SK-N-SH (cell line): ENCODE measurements at regions not wholly inside any gene's neighbourhood (a gene's known extent, or its start where the extent isn't known, plus 50 kb on each side); places are given as distances from the start of the nearest gene placed in this dataset.

Source experiments
- CHD2 ChIP-seq: fragments of 150-350 bp; IDR thresholded peaks from 2 replicates; pipeline ENCODE4 v1.6.1; 2018; ENCODE audit warnings: low read length; ENCODE audit not compliant: partially characterized antibody
- EP300 ChIP-seq, 2 experiments: IDR thresholded peaks; 2 replicates each; pipeline versions ENCODE4 v1.4.0 to v1.6.1; 2012; ENCODE audit warnings: borderline replicate concordance in 1 of 2, low read depth in 1 of 2, low read length in 1 of 2
- MAX ChIP-seq: IDR thresholded peaks from 2 replicates; pipeline ENCODE4 v1.4.0; 2012; ENCODE audit warnings: low read depth
- NFIC ChIP-seq: IDR thresholded peaks from 2 replicates; pipeline ENCODE4 v1.4.0; 2012; ENCODE audit warnings: borderline replicate concordance
- POLR2AphosphoS5 ChIP-seq: IDR thresholded peaks from 2 replicates; pipeline ENCODE4 v1.6.1; 2012; ENCODE audit warnings: low read depth, low read length
- RFX5 ChIP-seq: IDR thresholded peaks from 2 replicates; pipeline ENCODE4 v1.6.1; 2012; ENCODE audit warnings: mild to moderate bottlenecking, improper control_type of control experiment, low read length
- RXRA ChIP-seq: IDR thresholded peaks from 2 replicates; pipeline ENCODE4 v1.4.0; 2012; ENCODE audit warnings: low read depth, mild to moderate bottlenecking, borderline replicate concordance
- TAF1 ChIP-seq: IDR thresholded peaks from 2 replicates; pipeline ENCODE4 v1.6.1; 2012; ENCODE audit warnings: low read depth, mild to moderate bottlenecking, low read length, moderate library complexity, borderline replicate concordance
- TF ChIP-seq, protein P1 (sequence below): fragments of 200-600 bp; sonication (generic); IDR thresholded peaks from 2 replicates; pipeline ENCODE4 v1.6.1; 2017; ENCODE audit warnings: antibody characterized with exemption, mild to moderate bottlenecking, moderate library complexity
- TF ChIP-seq, protein P2 (sequence below): IDR thresholded peaks from 2 replicates; pipeline ENCODE4 v1.6.1; 2012; ENCODE audit warnings: mild to moderate bottlenecking, low read depth, low read length, moderate library complexity
- TF ChIP-seq, protein P3 (sequence below): fragments of 150-350 bp; IDR thresholded peaks from 2 replicates; pipeline ENCODE4 v1.6.1; 2016; ENCODE audit warnings: mild to moderate bottlenecking, low read depth, low read length

DNA sequence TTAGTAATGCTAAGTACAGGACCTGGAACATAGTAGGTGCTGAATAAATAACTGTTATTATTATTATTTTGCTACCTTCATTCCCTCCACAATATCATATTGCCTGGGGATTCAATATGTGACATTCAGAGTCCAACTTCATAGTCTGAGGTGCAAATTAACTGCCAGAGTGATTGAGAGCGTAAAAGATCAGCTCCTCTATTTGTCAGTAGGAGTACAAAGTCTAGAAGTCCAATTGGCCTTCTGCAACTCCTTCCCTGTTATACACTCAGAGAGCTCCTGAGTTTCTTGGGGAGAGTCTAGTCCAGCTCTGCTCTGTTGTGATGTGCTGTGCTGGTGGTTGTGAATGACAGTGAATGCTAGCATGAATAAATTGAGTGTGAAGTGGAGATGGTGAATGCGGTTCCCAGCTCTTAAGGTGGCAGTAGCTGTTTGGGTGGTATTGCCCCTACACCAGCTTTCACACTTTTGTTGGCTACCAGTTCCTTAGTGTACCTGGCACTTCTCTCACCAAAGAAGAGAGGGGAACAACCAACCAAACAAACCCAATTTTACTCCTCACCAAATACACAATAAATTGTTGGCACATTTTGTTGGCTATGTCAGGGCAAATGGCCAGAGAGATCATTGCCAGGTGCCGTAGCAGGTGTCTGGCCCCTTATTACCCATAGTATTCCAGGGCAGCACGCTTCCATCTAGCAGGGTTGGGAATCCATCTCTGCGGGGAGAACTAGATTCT lies 270.1 kb upstream of the TBL1XR1 start:
- TF ChIP-seq RXRA (no peak), POLR2AphosphoS5 (no peak), RFX5 (no peak), NFIC (no peak), CHD2 (no peak), MAX (no peak), TAF1 (no peak), EP300 (IDR thresholded peaks at IDR 0.05; ENCODE audit: borderline replicate concordance in 1 of 2, low read depth in 1 of 2, low read length in 1 of 2) (no peak)
- TF ChIP-seq, protein P1, sequence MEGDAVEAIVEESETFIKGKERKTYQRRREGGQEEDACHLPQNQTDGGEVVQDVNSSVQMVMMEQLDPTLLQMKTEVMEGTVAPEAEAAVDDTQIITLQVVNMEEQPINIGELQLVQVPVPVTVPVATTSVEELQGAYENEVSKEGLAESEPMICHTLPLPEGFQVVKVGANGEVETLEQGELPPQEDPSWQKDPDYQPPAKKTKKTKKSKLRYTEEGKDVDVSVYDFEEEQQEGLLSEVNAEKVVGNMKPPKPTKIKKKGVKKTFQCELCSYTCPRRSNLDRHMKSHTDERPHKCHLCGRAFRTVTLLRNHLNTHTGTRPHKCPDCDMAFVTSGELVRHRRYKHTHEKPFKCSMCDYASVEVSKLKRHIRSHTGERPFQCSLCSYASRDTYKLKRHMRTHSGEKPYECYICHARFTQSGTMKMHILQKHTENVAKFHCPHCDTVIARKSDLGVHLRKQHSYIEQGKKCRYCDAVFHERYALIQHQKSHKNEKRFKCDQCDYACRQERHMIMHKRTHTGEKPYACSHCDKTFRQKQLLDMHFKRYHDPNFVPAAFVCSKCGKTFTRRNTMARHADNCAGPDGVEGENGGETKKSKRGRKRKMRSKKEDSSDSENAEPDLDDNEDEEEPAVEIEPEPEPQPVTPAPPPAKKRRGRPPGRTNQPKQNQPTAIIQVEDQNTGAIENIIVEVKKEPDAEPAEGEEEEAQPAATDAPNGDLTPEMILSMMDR: no peak
- TF ChIP-seq, protein P2, sequence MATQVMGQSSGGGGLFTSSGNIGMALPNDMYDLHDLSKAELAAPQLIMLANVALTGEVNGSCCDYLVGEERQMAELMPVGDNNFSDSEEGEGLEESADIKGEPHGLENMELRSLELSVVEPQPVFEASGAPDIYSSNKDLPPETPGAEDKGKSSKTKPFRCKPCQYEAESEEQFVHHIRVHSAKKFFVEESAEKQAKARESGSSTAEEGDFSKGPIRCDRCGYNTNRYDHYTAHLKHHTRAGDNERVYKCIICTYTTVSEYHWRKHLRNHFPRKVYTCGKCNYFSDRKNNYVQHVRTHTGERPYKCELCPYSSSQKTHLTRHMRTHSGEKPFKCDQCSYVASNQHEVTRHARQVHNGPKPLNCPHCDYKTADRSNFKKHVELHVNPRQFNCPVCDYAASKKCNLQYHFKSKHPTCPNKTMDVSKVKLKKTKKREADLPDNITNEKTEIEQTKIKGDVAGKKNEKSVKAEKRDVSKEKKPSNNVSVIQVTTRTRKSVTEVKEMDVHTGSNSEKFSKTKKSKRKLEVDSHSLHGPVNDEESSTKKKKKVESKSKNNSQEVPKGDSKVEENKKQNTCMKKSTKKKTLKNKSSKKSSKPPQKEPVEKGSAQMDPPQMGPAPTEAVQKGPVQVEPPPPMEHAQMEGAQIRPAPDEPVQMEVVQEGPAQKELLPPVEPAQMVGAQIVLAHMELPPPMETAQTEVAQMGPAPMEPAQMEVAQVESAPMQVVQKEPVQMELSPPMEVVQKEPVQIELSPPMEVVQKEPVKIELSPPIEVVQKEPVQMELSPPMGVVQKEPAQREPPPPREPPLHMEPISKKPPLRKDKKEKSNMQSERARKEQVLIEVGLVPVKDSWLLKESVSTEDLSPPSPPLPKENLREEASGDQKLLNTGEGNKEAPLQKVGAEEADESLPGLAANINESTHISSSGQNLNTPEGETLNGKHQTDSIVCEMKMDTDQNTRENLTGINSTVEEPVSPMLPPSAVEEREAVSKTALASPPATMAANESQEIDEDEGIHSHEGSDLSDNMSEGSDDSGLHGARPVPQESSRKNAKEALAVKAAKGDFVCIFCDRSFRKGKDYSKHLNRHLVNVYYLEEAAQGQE: no peak
- TF ChIP-seq, protein P3, sequence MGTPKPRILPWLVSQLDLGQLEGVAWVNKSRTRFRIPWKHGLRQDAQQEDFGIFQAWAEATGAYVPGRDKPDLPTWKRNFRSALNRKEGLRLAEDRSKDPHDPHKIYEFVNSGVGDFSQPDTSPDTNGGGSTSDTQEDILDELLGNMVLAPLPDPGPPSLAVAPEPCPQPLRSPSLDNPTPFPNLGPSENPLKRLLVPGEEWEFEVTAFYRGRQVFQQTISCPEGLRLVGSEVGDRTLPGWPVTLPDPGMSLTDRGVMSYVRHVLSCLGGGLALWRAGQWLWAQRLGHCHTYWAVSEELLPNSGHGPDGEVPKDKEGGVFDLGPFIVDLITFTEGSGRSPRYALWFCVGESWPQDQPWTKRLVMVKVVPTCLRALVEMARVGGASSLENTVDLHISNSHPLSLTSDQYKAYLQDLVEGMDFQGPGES: no peak
